ENCODE measurements at regions not wholly inside any gene's neighbourhood (a gene's known extent, or its start where the extent isn't known, plus 50 kb on each side); places are given as distances from the start of the nearest gene placed in this dataset.
"Not testable (repeated sequence)": the region's sequence is repeated elsewhere in the genome, so short reads cannot be mapped to it uniquely, and the experiment has no call there.

- H4K20me1 ChIP-seq (ENCODE audit: control insufficient read depth, insufficient read depth, low read depth, low read length): no peaks in the 10 kb centered on the region
- H3K27me3 ChIP-seq (ENCODE audit: control insufficient read depth, low read length): no peaks in the 10 kb centered on the region
- H3K9me2 ChIP-seq (replicated peaks; ENCODE audit: control insufficient read depth, low read length): no peaks in the 10 kb centered on the region
- H3K4me1 ChIP-seq (ENCODE audit: control insufficient read depth, low read length): peaks cover 34% of the 10 kb centered on the region
- H3K4me2 ChIP-seq (ENCODE audit: low read length): no peak overlapping the region
- no peaks in the 10 kb centered on the region for H3F3A ChIP-seq (ENCODE audit: control insufficient read depth, insufficient read depth)
- H3K36me3 ChIP-seq (ENCODE audit: control insufficient read depth, low read length): no peaks in the 10 kb centered on the region
- no peak for TF ChIP-seq EZH2phosphoT487 (IDR thresholded peaks at IDR 0.05; ENCODE audit: borderline replicate concordance, low read length)
- TF ChIP-seq CTCF (IDR thresholded peaks at IDR 0.05; ENCODE audit: low read depth, low read length, poor library complexity, severe bottlenecking): no peak
- no peaks in the 10 kb centered on the region for H3K79me2 ChIP-seq (ENCODE audit: control insufficient read depth, low read length)
- no peak overlapping the region for H3K4me3 ChIP-seq (ENCODE audit: low read length)
- no peaks in the 10 kb centered on the region for H3K9me3 ChIP-seq (ENCODE audit: control insufficient read depth, insufficient read depth, low read length)
- H3K27ac ChIP-seq (ENCODE audit: low read depth, low read length): no peak overlapping the region
Measured at GRCh38 chr5:78717674-78718584, 69.4 kb upstream of the LHFPL2 start.

- H3K4me2 ChIP-seq (ENCODE audit: low read length): no peak overlapping the region
- no peaks in the 10 kb centered on the region for H3K9me2 ChIP-seq (replicated peaks; ENCODE audit: control insufficient read depth, low read length)
- H4K20me1 ChIP-seq (ENCODE audit: control insufficient read depth, insufficient read depth, low read depth, low read length): no peaks in the 10 kb centered on the region
- no peaks in the 10 kb centered on the region for H3K79me2 ChIP-seq (ENCODE audit: control insufficient read depth, low read length)
- peaks cover 20% of the 10 kb centered on the region for H3K4me1 ChIP-seq (ENCODE audit: control insufficient read depth, low read length)
- no peak overlapping the region for H3K27ac ChIP-seq (ENCODE audit: low read depth, low read length)
- H3K27me3 ChIP-seq (ENCODE audit: control insufficient read depth, low read length): no peaks in the 10 kb centered on the region
- H3F3A ChIP-seq (ENCODE audit: control insufficient read depth, insufficient read depth): no peaks in the 10 kb centered on the region
- H3K36me3 ChIP-seq (ENCODE audit: control insufficient read depth, low read length): no peaks in the 10 kb centered on the region
- H3K4me3 ChIP-seq (ENCODE audit: low read length): no peak overlapping the region
- no peak for TF ChIP-seq EZH2phosphoT487 (IDR thresholded peaks at IDR 0.05; ENCODE audit: borderline replicate concordance, low read length)
- no peak for TF ChIP-seq CTCF (IDR thresholded peaks at IDR 0.05; ENCODE audit: low read depth, low read length, poor library complexity, severe bottlenecking)
- H3K9me3 ChIP-seq (ENCODE audit: control insufficient read depth, insufficient read depth, low read length): no peaks in the 10 kb centered on the region
Measured at GRCh38 chr5:78716206-78716605, 67.6 kb upstream of the LHFPL2 start.

GRCh38 chr5:78715351-78715750 lies 66.8 kb upstream of the LHFPL2 start:
- not testable (repeated sequence) for H3K27me3 ChIP-seq (ENCODE audit: control insufficient read depth, low read length); H3F3A ChIP-seq (ENCODE audit: control insufficient read depth, insufficient read depth); H3K4me3 ChIP-seq (ENCODE audit: low read length); H3K36me3 ChIP-seq (ENCODE audit: control insufficient read depth, low read length); H4K20me1 ChIP-seq (ENCODE audit: control insufficient read depth, insufficient read depth, low read depth, low read length); H3K27ac ChIP-seq (ENCODE audit: low read depth, low read length); H3K4me2 ChIP-seq (ENCODE audit: low read length); H3K9me2 ChIP-seq (replicated peaks; ENCODE audit: control insufficient read depth, low read length); H3K79me2 ChIP-seq (ENCODE audit: control insufficient read depth, low read length); H3K9me3 ChIP-seq (ENCODE audit: control insufficient read depth, insufficient read depth, low read length)
- H3K4me1 ChIP-seq (ENCODE audit: control insufficient read depth, low read length): peaks cover 11% of the 10 kb centered on the region

- not testable (repeated sequence) for H3F3A ChIP-seq (ENCODE audit: control insufficient read depth, insufficient read depth); H3K79me2 ChIP-seq (ENCODE audit: control insufficient read depth, low read length); H3K36me3 ChIP-seq (ENCODE audit: control insufficient read depth, low read length); H3K4me2 ChIP-seq (ENCODE audit: low read length); H3K4me3 ChIP-seq (ENCODE audit: low read length); H3K27me3 ChIP-seq (ENCODE audit: control insufficient read depth, low read length); H3K9me3 ChIP-seq (ENCODE audit: control insufficient read depth, insufficient read depth, low read length); H3K27ac ChIP-seq (ENCODE audit: low read depth, low read length); H3K4me1 ChIP-seq (ENCODE audit: control insufficient read depth, low read length); H3K9me2 ChIP-seq (replicated peaks; ENCODE audit: control insufficient read depth, low read length); H4K20me1 ChIP-seq (ENCODE audit: control insufficient read depth, insufficient read depth, low read depth, low read length)
Measured at GRCh38 chr5:78711670-78712069, 63.1 kb upstream of the LHFPL2 start.

GRCh38 chr5:78709729-78710430 lies 61.3 kb upstream of the LHFPL2 start:
- H3K27me3 ChIP-seq (ENCODE audit: control insufficient read depth, low read length); H3K9me3 ChIP-seq (ENCODE audit: control insufficient read depth, insufficient read depth, low read length); H3K9me2 ChIP-seq (replicated peaks; ENCODE audit: control insufficient read depth, low read length); H3K4me1 ChIP-seq (ENCODE audit: control insufficient read depth, low read length); H3F3A ChIP-seq (ENCODE audit: control insufficient read depth, insufficient read depth); H3K4me2 ChIP-seq (ENCODE audit: low read length); H4K20me1 ChIP-seq (ENCODE audit: control insufficient read depth, insufficient read depth, low read depth, low read length); H3K79me2 ChIP-seq (ENCODE audit: control insufficient read depth, low read length); H3K36me3 ChIP-seq (ENCODE audit: control insufficient read depth, low read length); H3K4me3 ChIP-seq (ENCODE audit: low read length); H3K27ac ChIP-seq (ENCODE audit: low read depth, low read length): not testable (repeated sequence)

Data from DOHH2 (cell line).